CD4-positive, CD25-positive, alpha-beta regulatory T cell (primary cell): ENCODE measurements at regions not wholly inside any gene's neighbourhood (a gene's known extent, or its start where the extent isn't known, plus 50 kb on each side); places are given as distances from the start of the nearest gene placed in this dataset.

ENCODE experiments used
- ATAC-seq, 2 donors: fragments of 150-1000 bp; cut with Tn5 transposase; one replicate each; pipeline ENCODE4 v1.10.0; 2021; ENCODE audit warnings: low read depth in 2 of 2, moderate number of reproducible peaks in 2 of 2, moderate library complexity in 1 of 2
- DNase-seq, 3 donors: peaks; one replicate each; pipeline versions ENCODE4 v3.0.0 to v3.0.0-alpha.2; 2012 to 2022; ENCODE audit warnings: mixed read lengths in 1 of 3
- H3K27ac ChIP-seq: one replicate; pipeline ENCODE4 v1.7.0; 2013; ENCODE audit warnings: mild to moderate bottlenecking, low read length; ENCODE audit not compliant: insufficient read depth, poor library complexity, severe bottlenecking
- H3K27me3 ChIP-seq: one replicate; pipeline ENCODE4 v1.7.0; 2013; ENCODE audit warnings: low read length; ENCODE audit not compliant: control insufficient read depth, insufficient read depth
- H3K36me3 ChIP-seq: one replicate; pipeline ENCODE4 v1.7.0; 2013; ENCODE audit warnings: mild to moderate bottlenecking, low read length, moderate library complexity; ENCODE audit not compliant: control insufficient read depth, insufficient read depth
- H3K4me1 ChIP-seq: 2 replicates; pipeline ENCODE4 v1.7.0; 2013; ENCODE audit warnings: mild to moderate bottlenecking, low read length; ENCODE audit not compliant: insufficient read depth, control insufficient read depth, poor library complexity, severe bottlenecking
- H3K4me3 ChIP-seq: one replicate; pipeline ENCODE4 v1.7.0; 2013; ENCODE audit warnings: low read depth, mild to moderate bottlenecking, low read length, moderate library complexity
- H3K9me3 ChIP-seq, 2 experiments: 1 replicate in 1 of 2; 2 replicates in 1 of 2; pipeline ENCODE4 v1.7.0; 2013; ENCODE audit warnings: low read length in 2 of 2, mild to moderate bottlenecking in 1 of 2, moderate library complexity in 1 of 2; ENCODE audit not compliant: control insufficient read depth in 2 of 2
- H3K27ac Mint-ChIP-seq, 3 donors: one replicate each; pipeline ENCODE4 v1.8.0; 2020 to 2022; ENCODE audit warnings: mild to moderate bottlenecking in 3 of 3, mixed read lengths in 3 of 3, moderate library complexity in 2 of 3
- H3K27me3 Mint-ChIP-seq: one replicate; pipeline ENCODE4 v1.8.0; 2022; ENCODE audit warnings: mild to moderate bottlenecking, mixed read lengths
- H3K36me3 Mint-ChIP-seq: one replicate; pipeline ENCODE4 v1.8.0; 2020; ENCODE audit warnings: mixed read lengths
- H3K4me1 Mint-ChIP-seq, 4 donors: one replicate each; pipeline ENCODE4 v1.8.0; 2020 to 2022; ENCODE audit warnings: mixed read lengths in 4 of 4, mild to moderate bottlenecking in 1 of 4
- H3K4me3 Mint-ChIP-seq, 4 donors: one replicate each; pipeline ENCODE4 v1.8.0; 2020 to 2022; ENCODE audit warnings: mild to moderate bottlenecking in 4 of 4, mixed read lengths in 4 of 4, moderate library complexity in 3 of 4
- H3K9me3 Mint-ChIP-seq, 7 donors: one replicate each; pipeline ENCODE4 v1.8.0; 2020 to 2022; ENCODE audit warnings: mixed read lengths in 7 of 7, mild to moderate bottlenecking in 3 of 7, moderate library complexity in 2 of 7

DNA sequence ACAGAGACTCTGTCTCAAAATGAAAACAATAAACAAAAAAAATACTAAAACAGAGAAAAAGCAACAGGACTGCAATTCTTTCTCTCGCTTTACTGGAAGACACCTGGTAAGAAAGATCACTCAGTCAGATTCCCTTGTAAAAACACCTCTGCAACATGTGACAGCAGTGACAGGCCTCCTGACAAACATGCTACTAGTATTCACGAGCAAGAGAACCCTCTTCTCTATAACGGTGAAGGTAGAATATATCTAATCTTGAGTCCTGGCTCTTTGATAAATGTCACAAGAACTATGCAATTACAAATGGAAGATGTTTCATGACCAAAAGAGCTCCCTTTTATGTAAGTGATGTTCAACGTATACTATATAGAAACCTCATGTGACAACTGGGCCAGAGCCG is 986.7 kb upstream of the LRRN3 start:
- ATAC-seq: no peak
- Histone ChIP-seq H3K27me3 (no peaks in the 10 kb centered on the region), H3K4me3 (no peak overlapping the region), H3K4me1 (no peaks in the 10 kb centered on the region), H3K9me3 (no peaks in the 10 kb centered on the region), H3K27ac (no peak overlapping the region), H3K36me3 (no peaks in the 10 kb centered on the region)
- no peaks in the 10 kb centered on the region for H3K36me3 Mint-ChIP-seq
- peaks cover 0 to 6% (median 2%) of the 10 kb centered on the region in 7 donors for H3K9me3 Mint-ChIP-seq
- no peaks in the 10 kb centered on the region for H3K27me3 Mint-ChIP-seq
- no peaks in the 10 kb centered on the region for H3K4me1 Mint-ChIP-seq
- H3K4me3 Mint-ChIP-seq: no peak overlapping the region
- H3K27ac Mint-ChIP-seq: no peak overlapping the region
- DNase-seq: no peak

- Histone ChIP-seq H3K36me3 (no peaks in the 10 kb centered on the region), H3K4me3 (no peak overlapping the region), H3K27ac (no peak overlapping the region), H3K4me1 (no peaks in the 10 kb centered on the region), H3K27me3 (no peaks in the 10 kb centered on the region), H3K9me3 (no peaks in the 10 kb centered on the region)
- H3K27me3 Mint-ChIP-seq: no peaks in the 10 kb centered on the region
- H3K27ac Mint-ChIP-seq: no peak overlapping the region
- DNase-seq: no peak
- H3K4me1 Mint-ChIP-seq: no peaks in the 10 kb centered on the region
- no peak for ATAC-seq
- H3K9me3 Mint-ChIP-seq: peaks cover 0 to 3% (median 2%) of the 10 kb centered on the region in 7 donors
- no peaks in the 10 kb centered on the region for H3K36me3 Mint-ChIP-seq
- no peak overlapping the region for H3K4me3 Mint-ChIP-seq
Measured at GRCh38 chr7:110105307-110105706, 985.6 kb upstream of the LRRN3 start.

GRCh38 chr7:110105840-110106239 is 985.1 kb upstream of the LRRN3 start:
- no peaks in the 10 kb centered on the region for H3K4me1 Mint-ChIP-seq
- no peak overlapping the region for H3K4me3 Mint-ChIP-seq
- no peaks in the 10 kb centered on the region for H3K27me3 Mint-ChIP-seq
- H3K9me3 ChIP-seq: no peaks in the 10 kb centered on the region
- no peak overlapping the region for H3K27ac Mint-ChIP-seq
- ATAC-seq: no peak
- no peaks in the 10 kb centered on the region for H3K36me3 Mint-ChIP-seq
- no peaks in the 10 kb centered on the region for H3K4me1 ChIP-seq
- H3K27ac ChIP-seq: no peak overlapping the region
- DNase-seq: no peak
- no peaks in the 10 kb centered on the region for H3K36me3 ChIP-seq
- H3K27me3 ChIP-seq: no peaks in the 10 kb centered on the region
- no peak overlapping the region for H3K4me3 ChIP-seq
- H3K9me3 Mint-ChIP-seq: peaks cover 0 to 2% (median 0%) of the 10 kb centered on the region in 7 donors

DNA sequence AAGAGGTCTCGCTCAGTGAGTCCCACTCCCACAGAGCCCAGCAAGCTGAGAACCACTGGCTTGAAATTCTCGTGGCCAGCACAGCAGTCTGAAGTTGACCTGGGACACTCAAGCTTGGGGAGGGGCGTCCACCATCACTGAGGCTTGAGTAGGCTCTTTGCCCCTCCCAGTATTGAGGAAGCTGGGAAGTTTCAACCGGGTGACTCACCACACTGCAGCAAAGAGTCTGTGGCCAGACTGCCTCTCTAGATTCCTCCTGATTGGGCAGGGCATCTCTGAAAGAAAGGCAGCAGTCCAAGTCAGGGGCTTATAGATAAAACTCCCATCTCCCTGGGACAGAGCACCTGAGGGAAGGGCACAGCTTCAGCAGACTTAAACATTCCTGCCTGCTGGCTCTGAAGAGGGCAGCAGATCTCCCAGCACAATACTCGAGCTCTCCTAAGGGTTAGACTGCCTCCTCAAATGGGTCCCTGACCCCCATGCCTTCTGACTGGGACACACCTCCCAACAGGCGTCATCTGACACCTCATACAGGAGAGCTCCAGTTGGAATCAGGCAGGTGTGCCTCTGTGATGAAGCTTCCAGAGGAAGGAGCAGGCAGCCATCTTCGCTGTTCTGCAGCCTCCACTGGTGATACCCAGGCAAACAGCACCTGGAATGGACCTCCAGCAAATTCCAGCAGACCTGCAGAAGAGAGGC is 970.9 kb upstream of the LRRN3 start:
- Histone ChIP-seq H3K4me3 (no peak overlapping the region), H3K4me1 (no peaks in the 10 kb centered on the region), H3K9me3 (no peaks in the 10 kb centered on the region), H3K27ac (no peak overlapping the region), H3K27me3 (no peaks in the 10 kb centered on the region), H3K36me3 (no peaks in the 10 kb centered on the region)
- H3K27ac Mint-ChIP-seq: no peak overlapping the region
- H3K9me3 Mint-ChIP-seq: peaks cover 0 to 20% (median 7%) of the 10 kb centered on the region in 7 donors
- no peak overlapping the region for H3K4me3 Mint-ChIP-seq
- H3K36me3 Mint-ChIP-seq: no peaks in the 10 kb centered on the region
- DNase-seq: no peak
- no peaks in the 10 kb centered on the region for H3K4me1 Mint-ChIP-seq
- no peaks in the 10 kb centered on the region for H3K27me3 Mint-ChIP-seq
- no peak for ATAC-seq

DNA sequence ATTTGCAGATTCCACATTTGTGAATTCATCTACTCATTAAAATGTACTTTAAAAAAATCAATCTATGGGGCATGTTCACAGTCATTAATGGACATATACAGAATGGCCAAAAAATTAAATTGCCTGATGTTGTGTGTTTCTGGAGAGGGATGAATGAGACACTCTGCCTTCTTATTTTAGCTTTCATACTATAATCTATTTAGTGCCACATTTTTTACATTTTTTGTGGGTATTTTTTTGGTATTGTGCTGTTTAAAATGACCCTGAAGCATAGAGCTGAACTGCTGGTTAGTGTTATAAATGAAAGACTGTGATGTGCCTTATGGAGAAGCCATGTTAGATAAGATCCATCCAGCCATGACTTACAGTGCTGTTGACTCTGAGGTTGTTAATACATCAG is 961.8 kb upstream of the LRRN3 start:
- Mint-ChIP-seq H3K36me3 (no peaks in the 10 kb centered on the region), H3K4me3 (no peak overlapping the region), H3K4me1 (no peaks in the 10 kb centered on the region), H3K27me3 (peaks cover 4% of the 10 kb centered on the region), H3K9me3 (peaks cover 0 to 15% (median 2%) of the 10 kb centered on the region in 7 donors), H3K27ac (no peak overlapping the region)
- no peaks in the 10 kb centered on the region for H3K27me3 ChIP-seq
- no peaks in the 10 kb centered on the region for H3K36me3 ChIP-seq
- ATAC-seq: no peak
- no peaks in the 10 kb centered on the region for H3K4me1 ChIP-seq
- no peak overlapping the region for H3K27ac ChIP-seq
- no peak overlapping the region for H3K4me3 ChIP-seq
- DNase-seq: no peak
- H3K9me3 ChIP-seq: no peaks in the 10 kb centered on the region

- Histone ChIP-seq H3K4me1 (no peaks in the 10 kb centered on the region), H3K27me3 (no peaks in the 10 kb centered on the region), H3K36me3 (no peaks in the 10 kb centered on the region), H3K4me3 (no peak overlapping the region), H3K27ac (no peak overlapping the region), H3K9me3 (no peaks in the 10 kb centered on the region)
- DNase-seq: no peak
- H3K27me3 Mint-ChIP-seq: peaks cover 4% of the 10 kb centered on the region
- no peaks in the 10 kb centered on the region for H3K36me3 Mint-ChIP-seq
- H3K27ac Mint-ChIP-seq: no peak overlapping the region
- H3K9me3 Mint-ChIP-seq: peaks cover 0 to 8% (median 2%) of the 10 kb centered on the region in 7 donors
- H3K4me3 Mint-ChIP-seq: no peak overlapping the region
- no peak for ATAC-seq
- H3K4me1 Mint-ChIP-seq: no peaks in the 10 kb centered on the region
Measured at GRCh38 chr7:110130669-110131068, 960.3 kb upstream of the LRRN3 start.

GRCh38 chr7:110131344-110131743 is 959.6 kb upstream of the LRRN3 start:
- Mint-ChIP-seq H3K4me1 (no peaks in the 10 kb centered on the region), H3K27ac (no peak overlapping the region), H3K4me3 (no peak overlapping the region), H3K27me3 (peaks cover 4% of the 10 kb centered on the region), H3K9me3 (peaks cover 0 to 8% (median 2%) of the 10 kb centered on the region in 7 donors), H3K36me3 (no peaks in the 10 kb centered on the region)
- H3K27me3 ChIP-seq: no peaks in the 10 kb centered on the region
- no peaks in the 10 kb centered on the region for H3K4me1 ChIP-seq
- DNase-seq (no peak), ATAC-seq (no peak)
- no peak overlapping the region for H3K4me3 ChIP-seq
- H3K9me3 ChIP-seq: no peaks in the 10 kb centered on the region
- H3K27ac ChIP-seq: no peak overlapping the region
- H3K36me3 ChIP-seq: no peaks in the 10 kb centered on the region

GRCh38 chr7:110139056-110139455 is 951.9 kb upstream of the LRRN3 start:
- H3K4me1 Mint-ChIP-seq: no peaks in the 10 kb centered on the region
- DNase-seq (no peak), ATAC-seq (no peak)
- Histone ChIP-seq H3K9me3 (no peaks in the 10 kb centered on the region), H3K4me1 (no peaks in the 10 kb centered on the region), H3K27ac (no peak overlapping the region), H3K36me3 (no peaks in the 10 kb centered on the region), H3K4me3 (no peak overlapping the region), H3K27me3 (no peaks in the 10 kb centered on the region)
- H3K9me3 Mint-ChIP-seq: peaks cover 0 to 13% (median 2%) of the 10 kb centered on the region in 7 donors
- no peak overlapping the region for H3K4me3 Mint-ChIP-seq
- no peaks in the 10 kb centered on the region for H3K27me3 Mint-ChIP-seq
- no peaks in the 10 kb centered on the region for H3K36me3 Mint-ChIP-seq
- H3K27ac Mint-ChIP-seq: no peak overlapping the region
